NCI-H187 treated with DMSO at 0.1 percent for 48 hours (cell line): ENCODE measurements at regions not wholly inside any gene's neighbourhood (a gene's known extent, or its start where the extent isn't known, plus 50 kb on each side); places are given as distances from the start of the nearest gene placed in this dataset.
"Not testable (repeated sequence)": the region's sequence is repeated elsewhere in the genome, so short reads cannot be mapped to it uniquely, and the experiment has no call there.

Experiments
- DNase-seq: peaks from one replicate; lab custom pipeline; 2025; lab: John Stamatoyannopoulos, UW

DNA sequence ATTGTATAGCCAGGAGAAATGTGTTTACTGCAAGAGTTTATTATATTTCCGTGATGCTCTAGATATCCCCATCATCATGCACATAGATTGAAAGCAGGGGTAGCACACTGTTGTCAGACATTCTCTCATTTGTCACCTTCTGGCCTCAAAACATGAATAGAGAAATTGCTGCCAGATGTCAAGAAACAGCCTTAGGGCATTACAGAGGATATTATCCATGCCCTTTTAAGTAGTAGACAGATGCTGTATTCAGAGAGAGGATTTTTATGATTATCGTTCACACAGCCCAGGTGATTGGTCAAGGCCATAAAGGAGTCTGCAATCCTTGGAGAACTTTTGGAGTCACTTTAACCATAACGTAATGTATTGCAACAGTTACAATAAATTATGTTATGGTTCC is 1961.5 kb upstream of the TENM3 start:
- DNase-seq, result no peak

GRCh38 chr4:180284267-180284666 is 1958.9 kb upstream of the TENM3 start:
- DNase-seq, result no peak

GRCh38 chr4:180285796-180286195 is 1957.4 kb upstream of the TENM3 start:
- DNase-seq, result no peak

DNA sequence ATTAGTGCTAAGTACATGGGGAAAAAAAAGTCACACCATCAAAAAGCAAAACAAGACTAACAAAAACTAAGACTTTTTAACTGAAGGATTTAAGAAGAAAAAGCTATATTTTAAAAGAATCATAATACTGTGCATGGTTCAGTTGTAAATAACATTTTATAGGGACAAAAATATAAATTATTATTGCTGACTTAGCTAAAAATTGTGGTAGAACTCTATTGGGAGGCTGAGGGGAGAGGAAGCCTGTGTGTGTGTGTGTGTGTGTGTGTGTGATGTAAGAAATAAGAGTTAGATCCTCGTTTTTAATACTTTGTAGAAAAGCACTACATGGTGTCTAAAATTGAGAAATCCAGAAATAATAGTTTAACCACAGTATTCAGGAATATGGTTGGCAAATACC is 1950.9 kb upstream of the TENM3 start:
- DNase-seq, result no peak

DNA sequence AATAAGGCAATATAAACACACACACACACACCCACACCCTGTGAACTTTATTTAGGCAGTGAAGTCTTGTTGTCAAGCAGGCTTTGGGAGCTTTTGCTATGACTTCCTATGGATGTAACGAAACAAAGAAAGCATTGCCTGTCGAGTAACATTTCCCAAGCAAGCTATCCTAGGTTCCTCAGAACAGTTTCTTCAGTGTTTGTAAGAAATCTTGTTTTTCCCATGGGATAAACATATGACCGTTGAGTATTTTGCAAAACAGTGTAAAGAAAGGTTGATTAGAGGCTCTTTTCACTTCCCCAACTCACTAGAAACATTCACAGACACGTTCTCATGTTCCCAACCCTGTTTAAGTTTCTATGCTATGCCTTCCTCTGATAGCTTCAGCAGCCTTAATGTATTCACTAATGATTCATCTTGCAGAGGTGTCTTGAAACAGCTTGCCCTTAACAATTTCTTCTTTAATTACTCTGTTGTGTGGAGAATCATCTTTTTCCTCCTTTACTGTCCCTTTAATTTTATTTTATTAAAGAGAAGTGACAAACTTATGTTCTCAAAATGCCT is 1947.1 kb upstream of the TENM3 start:
- no peak for DNase-seq

DNA sequence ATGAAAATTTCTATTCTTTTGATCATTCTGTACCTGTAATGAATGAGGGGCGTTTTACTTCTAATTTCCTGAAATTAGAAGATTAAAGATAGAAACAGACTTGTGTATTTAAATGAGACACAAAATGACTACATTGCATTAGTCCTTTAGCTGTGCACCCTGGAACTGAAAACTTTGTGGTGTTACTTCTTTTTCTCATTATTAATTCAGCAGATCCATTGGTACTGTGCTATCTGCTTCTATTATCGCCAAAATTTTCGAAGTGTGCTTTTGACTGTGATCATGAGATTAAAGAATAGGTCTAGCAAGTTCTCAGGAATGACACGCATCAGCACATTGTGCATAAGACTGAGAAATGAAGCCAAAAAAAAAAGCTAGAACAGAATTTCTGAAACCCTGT is 1938.9 kb upstream of the TENM3 start:
- no peak for DNase-seq

DNA sequence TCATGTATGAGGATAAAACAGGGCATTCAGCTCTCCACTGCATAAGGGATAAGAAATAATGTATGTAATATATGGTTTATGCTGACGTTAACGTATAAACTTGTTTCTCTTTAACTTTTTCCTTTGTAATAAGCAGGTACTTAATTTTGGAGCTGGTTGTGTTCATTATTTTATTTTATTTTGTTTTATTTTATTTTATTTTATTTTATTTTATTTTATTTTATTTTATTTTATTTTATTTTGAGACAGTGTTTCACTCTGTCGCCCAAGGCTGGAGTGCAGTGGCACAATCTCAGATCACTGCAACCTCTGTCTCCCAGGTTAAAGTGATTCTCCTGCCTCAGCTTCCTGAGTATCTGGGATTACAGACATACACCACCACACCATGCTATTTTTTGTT is 1932.6 kb upstream of the TENM3 start:
- DNase-seq, result no peak

GRCh38 chr4:180314972-180315371 is 1928.2 kb upstream of the TENM3 start:
- no peak for DNase-seq

DNA sequence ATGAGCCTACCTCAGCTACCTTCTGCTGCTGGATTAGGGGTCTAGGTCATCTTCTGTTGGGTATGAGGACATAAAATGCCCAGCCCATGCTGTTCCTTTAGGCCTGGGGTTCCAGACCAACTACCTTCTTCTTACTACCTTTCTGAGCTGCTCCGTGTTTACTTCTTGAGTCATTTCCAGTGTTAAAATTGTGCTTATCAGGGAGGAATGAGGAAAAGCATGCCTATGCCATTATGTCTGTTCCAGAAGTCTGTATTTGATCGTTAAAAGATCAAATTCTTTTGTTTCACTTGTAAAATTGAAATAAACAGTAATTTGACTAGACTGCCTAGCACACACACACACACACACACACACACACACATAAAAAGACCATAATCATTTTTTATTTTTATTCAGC is 1912.7 kb upstream of the TENM3 start:
- no peak for DNase-seq

DNA sequence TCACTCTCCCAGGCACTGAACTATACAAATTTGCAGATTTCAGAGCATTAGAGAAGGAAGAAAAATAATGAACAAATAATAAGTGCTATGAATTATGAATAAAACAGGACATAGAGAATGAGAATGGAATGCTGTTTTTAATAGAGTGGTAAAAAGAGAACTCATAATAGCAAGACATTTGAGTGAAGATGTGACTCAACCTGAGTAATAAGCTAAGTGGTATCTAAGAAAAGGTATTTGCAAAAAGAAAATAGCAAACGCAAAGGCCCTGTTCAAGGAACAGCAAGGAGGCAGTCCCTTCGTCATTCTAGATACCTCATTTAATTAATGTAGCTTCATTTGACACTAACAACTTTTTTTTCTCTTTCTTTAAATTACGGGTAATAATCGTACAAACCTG is 1910.0 kb upstream of the TENM3 start:
- no peak for DNase-seq

- DNase-seq, result no peak
Observed at GRCh38 chr4:180335566-180335965, 1907.6 kb upstream of the TENM3 start.

GRCh38 chr4:180336494-180337090 is 1906.6 kb upstream of the TENM3 start:
- DNase-seq, result no peak

- no peak for DNase-seq
Observed at GRCh38 chr4:180341926-180342325, 1901.3 kb upstream of the TENM3 start.

- DNase-seq, result no peak
Observed at GRCh38 chr4:180350901-180351300, 1892.3 kb upstream of the TENM3 start.

DNA sequence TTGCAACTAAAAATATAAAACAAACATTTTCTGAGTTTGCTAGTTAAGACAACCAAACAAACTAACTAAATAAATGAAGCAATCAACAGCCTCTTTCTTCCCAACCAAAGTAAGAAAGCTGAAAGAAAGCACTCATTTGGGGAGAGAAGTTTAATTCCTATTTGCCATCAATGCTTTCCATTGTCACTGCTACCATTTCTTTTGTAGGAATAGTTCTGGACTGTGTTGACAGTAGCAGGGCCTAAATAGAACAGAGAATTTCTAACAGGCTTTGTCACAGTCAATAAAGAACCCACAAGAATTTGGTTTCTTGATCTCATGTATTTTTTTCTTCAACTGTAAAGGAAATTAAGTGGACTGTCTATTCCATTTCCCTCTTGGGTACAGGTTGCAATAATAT is 1886.4 kb upstream of the TENM3 start:
- no peak for DNase-seq

GRCh38 chr4:180360113-180360512 is 1883.1 kb upstream of the TENM3 start:
- not testable (repeated sequence) for DNase-seq

DNA sequence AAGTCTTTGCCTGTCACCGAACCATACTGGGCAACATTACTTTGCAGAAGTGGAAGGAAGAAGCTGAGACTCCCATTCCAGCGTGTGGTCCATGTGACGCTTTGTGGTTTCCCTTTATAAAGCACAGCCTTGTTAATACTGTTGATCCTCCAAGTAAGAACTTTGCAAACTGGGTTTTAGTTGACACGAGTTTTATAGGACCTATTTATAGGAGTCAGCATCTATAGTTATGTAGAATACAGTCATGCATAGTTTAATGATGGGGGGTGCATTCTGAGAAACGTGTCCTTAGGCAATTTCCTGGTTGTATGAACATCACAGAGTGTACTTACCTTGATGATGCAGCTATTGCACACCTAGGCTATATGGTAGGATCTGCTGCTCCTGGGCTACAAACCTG is 1879.4 kb upstream of the TENM3 start:
- DNase-seq, result no peak

DNA sequence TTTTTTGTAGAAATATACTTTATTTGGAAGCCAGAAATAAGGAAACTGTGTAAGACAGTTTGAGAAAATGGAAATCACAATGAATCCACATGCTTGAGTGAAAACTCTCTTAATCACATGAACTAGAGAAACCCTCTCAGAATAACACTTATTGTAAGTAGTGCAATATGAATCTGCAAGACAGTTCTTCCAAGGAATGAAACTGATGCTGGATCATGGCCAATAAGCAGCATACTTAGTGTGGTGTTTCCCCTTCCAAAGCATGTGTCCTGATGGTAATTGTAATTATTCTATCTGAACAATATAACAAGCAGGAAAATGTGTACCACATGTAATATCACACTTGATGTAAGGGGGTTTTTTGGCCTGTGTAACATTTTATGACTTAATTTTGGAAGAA is 1870.5 kb upstream of the TENM3 start:
- DNase-seq, result no peak

GRCh38 chr4:180377741-180378140 is 1865.5 kb upstream of the TENM3 start:
- DNase-seq, result no peak

DNA sequence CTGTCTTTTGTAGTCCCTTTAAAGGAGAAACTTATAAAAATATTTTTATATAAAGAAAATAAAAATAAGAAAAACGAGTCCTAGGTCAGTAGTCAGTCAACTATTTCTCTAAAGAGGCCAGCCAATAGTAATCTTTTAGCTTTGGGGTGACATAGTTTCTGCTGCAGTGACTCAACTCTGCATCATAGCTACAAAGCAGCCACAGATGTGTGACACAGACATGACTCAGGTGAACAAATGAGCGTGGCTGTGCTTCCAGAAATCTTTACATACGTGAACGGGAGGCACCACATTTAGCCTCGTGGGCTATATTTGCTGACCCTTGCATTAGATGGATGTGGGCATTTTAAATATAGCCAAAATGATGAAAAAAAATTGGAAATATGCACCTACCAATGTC is 1862.5 kb upstream of the TENM3 start:
- DNase-seq, result no peak

GRCh38 chr4:180391613-180392012 is 1851.6 kb upstream of the TENM3 start:
- no peak for DNase-seq

GRCh38 chr4:180394312-180394711 is 1848.9 kb upstream of the TENM3 start:
- DNase-seq, result no peak

DNA sequence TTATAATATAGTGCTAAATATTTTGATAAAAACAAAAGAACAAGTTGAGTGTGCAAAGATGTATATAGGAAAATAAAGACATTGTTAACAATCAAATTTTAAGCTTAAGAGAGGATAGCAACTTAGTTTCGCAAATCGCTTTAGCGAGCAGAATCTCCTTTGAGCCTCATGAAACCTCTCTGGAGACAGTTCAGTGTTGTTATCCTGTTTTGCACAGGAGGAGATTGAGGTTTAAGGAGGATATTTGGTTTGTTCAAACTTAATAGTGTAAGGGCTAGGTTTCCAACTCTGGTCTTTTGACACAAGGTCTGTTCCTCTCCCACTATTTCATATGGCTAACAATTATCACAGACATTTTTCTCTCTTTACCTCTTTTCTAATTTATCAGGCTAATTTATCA is 1848.5 kb upstream of the TENM3 start:
- no peak for DNase-seq

DNA sequence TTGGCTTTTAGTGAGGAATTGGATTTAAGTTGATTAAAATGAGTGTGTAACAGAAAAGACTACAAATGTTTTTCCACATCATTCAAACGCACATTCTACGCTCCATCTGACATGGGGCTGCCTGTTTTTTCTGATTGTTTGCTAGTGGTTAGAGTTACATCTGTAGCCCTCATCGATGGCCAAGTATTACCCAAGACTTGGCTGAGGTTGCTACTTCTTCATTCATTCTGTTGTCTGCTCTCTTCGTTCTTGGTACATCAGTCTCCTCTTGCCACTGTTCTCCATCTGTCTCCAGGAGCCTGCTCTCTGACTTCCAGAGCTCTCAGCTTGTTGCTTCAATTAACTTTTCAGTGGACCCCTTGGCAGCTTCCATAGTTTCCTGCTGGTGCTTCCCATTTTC is 1844.6 kb upstream of the TENM3 start:
- DNase-seq, result no peak
